Effector memory CD4-positive, alpha-beta T cell (primary cell): ENCODE measurements at regions not wholly inside any gene's neighbourhood (a gene's known extent, or its start where the extent isn't known, plus 50 kb on each side); places are given as distances from the start of the nearest gene placed in this dataset.

Experiments used
- DNase-seq, 3 donors: peaks; one replicate each; pipeline ENCODE4 v3.0.0-alpha.2; 2020
- H3K27ac ChIP-seq: 2 replicates; pipeline ENCODE4 v1.7.0; 2013; ENCODE audit warnings: mild to moderate bottlenecking, low read length, moderate library complexity; ENCODE audit not compliant: insufficient read depth, poor library complexity, severe bottlenecking
- H3K27me3 ChIP-seq: replicated peaks from 2 replicates; pipeline ENCODE4 v1.7.0; 2013; ENCODE audit warnings: mild to moderate bottlenecking, low read length; ENCODE audit not compliant: insufficient read depth, control insufficient read depth, poor library complexity, severe bottlenecking
- H3K36me3 ChIP-seq: 2 replicates; pipeline ENCODE4 v1.7.0; 2013; ENCODE audit warnings: mild to moderate bottlenecking, low read length, moderate library complexity; ENCODE audit not compliant: control insufficient read depth, insufficient read depth
- H3K4me1 ChIP-seq: 2 replicates; pipeline ENCODE4 v1.7.0; 2013; ENCODE audit warnings: low read length, mild to moderate bottlenecking; ENCODE audit not compliant: control insufficient read depth, insufficient read depth, poor library complexity, severe bottlenecking
- H3K4me3 ChIP-seq: 2 replicates; pipeline ENCODE4 v1.7.0; 2013; ENCODE audit warnings: low read length, low read depth, mild to moderate bottlenecking; ENCODE audit not compliant: insufficient read depth, poor library complexity, severe bottlenecking
- H3K9me3 ChIP-seq: 2 replicates; pipeline ENCODE4 v1.7.0; 2013; ENCODE audit warnings: mild to moderate bottlenecking, low read length, moderate library complexity; ENCODE audit not compliant: control insufficient read depth

GRCh38 chr2:239669181-239669898 is 268.5 kb upstream of the HDAC4 start:
- Histone ChIP-seq H3K27me3 (no peaks in the 10 kb centered on the region), H3K36me3 (no peaks in the 10 kb centered on the region), H3K4me3 (no peak overlapping the region), H3K27ac (no peak overlapping the region), H3K9me3 (no peaks in the 10 kb centered on the region), H3K4me1 (no peaks in the 10 kb centered on the region)
- no peak for DNase-seq

GRCh38 chr2:239668651-239669050 is 267.8 kb upstream of the HDAC4 start:
- H3K4me3 ChIP-seq, result no peak overlapping the region
- H3K36me3 ChIP-seq, result no peaks in the 10 kb centered on the region
- no peaks in the 10 kb centered on the region for H3K4me1 ChIP-seq
- no peaks in the 10 kb centered on the region for H3K27me3 ChIP-seq
- H3K27ac ChIP-seq, result no peak overlapping the region
- no peaks in the 10 kb centered on the region for H3K9me3 ChIP-seq
- no peak for DNase-seq

- DNase-seq, result no peak
- peaks cover 2% of the 10 kb centered on the region for H3K27me3 ChIP-seq
- no peaks in the 10 kb centered on the region for H3K4me1 ChIP-seq
Measured at GRCh38 chr2:239668042-239668441, 267.2 kb upstream of the HDAC4 start.

GRCh38 chr2:239667431-239667985 is 266.7 kb upstream of the HDAC4 start:
- Histone ChIP-seq H3K27ac (no peak overlapping the region), H3K27me3 (peaks cover 6% of the 10 kb centered on the region), H3K9me3 (no peaks in the 10 kb centered on the region), H3K36me3 (no peaks in the 10 kb centered on the region), H3K4me1 (no peaks in the 10 kb centered on the region), H3K4me3 (no peak overlapping the region)
- no peak for DNase-seq

More at GRCh38 chr2:239668042-239668441, 267.2 kb upstream of the HDAC4 start:
- no peaks in the 10 kb centered on the region for H3K36me3 ChIP-seq
- no peak overlapping the region for H3K4me3 ChIP-seq
- no peak overlapping the region for H3K27ac ChIP-seq
- H3K9me3 ChIP-seq, result no peaks in the 10 kb centered on the region

GRCh38 chr2:239666855-239667376 is 266.1 kb upstream of the HDAC4 start:
- Histone ChIP-seq H3K9me3 (no peaks in the 10 kb centered on the region), H3K36me3 (no peaks in the 10 kb centered on the region), H3K27ac (no peak overlapping the region), H3K27me3 (peaks cover 6% of the 10 kb centered on the region), H3K4me3 (no peak overlapping the region), H3K4me1 (no peaks in the 10 kb centered on the region)
- no peak for DNase-seq

- DNase-seq, result no peak
- Histone ChIP-seq H3K4me1 (no peaks in the 10 kb centered on the region), H3K36me3 (no peaks in the 10 kb centered on the region), H3K27me3 (peaks cover 6% of the 10 kb centered on the region), H3K9me3 (no peaks in the 10 kb centered on the region), H3K27ac (no peak overlapping the region), H3K4me3 (no peak overlapping the region)
Measured at GRCh38 chr2:239666053-239666854, 265.4 kb upstream of the HDAC4 start.

GRCh38 chr2:239664216-239664810 is 263.5 kb upstream of the HDAC4 start:
- Histone ChIP-seq H3K27ac (no peak overlapping the region), H3K9me3 (no peaks in the 10 kb centered on the region), H3K27me3 (peaks cover 6% of the 10 kb centered on the region), H3K4me1 (no peaks in the 10 kb centered on the region), H3K4me3 (no peak overlapping the region), H3K36me3 (no peaks in the 10 kb centered on the region)
- no peak for DNase-seq

- H3K4me3 ChIP-seq, result no peak overlapping the region
- H3K36me3 ChIP-seq, result no peaks in the 10 kb centered on the region
- H3K4me1 ChIP-seq, result no peaks in the 10 kb centered on the region
- H3K9me3 ChIP-seq, result no peaks in the 10 kb centered on the region
- peaks cover 6% of the 10 kb centered on the region for H3K27me3 ChIP-seq
- no peak for DNase-seq
- H3K27ac ChIP-seq, result no peak overlapping the region
Measured at GRCh38 chr2:239663364-239663924, 262.6 kb upstream of the HDAC4 start.

GRCh38 chr2:239662413-239663120 is 261.7 kb upstream of the HDAC4 start:
- DNase-seq, result no peak
- peaks cover 6% of the 10 kb centered on the region for H3K27me3 ChIP-seq

More at GRCh38 chr2:239662413-239663120, 261.7 kb upstream of the HDAC4 start:
- Histone ChIP-seq H3K4me1 (no peaks in the 10 kb centered on the region), H3K27ac (no peak overlapping the region), H3K9me3 (no peaks in the 10 kb centered on the region), H3K4me3 (no peak overlapping the region), H3K36me3 (no peaks in the 10 kb centered on the region)
